Peyer's patch (tissue), 4 donors: ENCODE measurements at regions not wholly inside any gene's neighbourhood (a gene's known extent, or its start where the extent isn't known, plus 50 kb on each side); places are given as distances from the start of the nearest gene placed in this dataset.

ENCODE experiments used
- POLR2A ChIP-seq, 2 donors: fragments of 450-650 bp; IDR thresholded peaks; one replicate each; pipeline ENCODE4 v1.5.1; 2017; ENCODE audit warnings: antibody characterized with exemption in 2 of 2, mild to moderate bottlenecking in 2 of 2, moderate library complexity in 2 of 2
- TF ChIP-seq, protein P1 (sequence below), 6 experiments: fragments of 450-650 bp in 4 of 6; fragments of 200-600 bp in 2 of 6; sonication (generic) in 1 of 6; IDR thresholded peaks; one replicate each; pipeline ENCODE4 v1.5.1; 2017 to 2019; ENCODE audit warnings: antibody characterized with exemption in 6 of 6, mild to moderate bottlenecking in 3 of 6, moderate library complexity in 1 of 6

DNA sequence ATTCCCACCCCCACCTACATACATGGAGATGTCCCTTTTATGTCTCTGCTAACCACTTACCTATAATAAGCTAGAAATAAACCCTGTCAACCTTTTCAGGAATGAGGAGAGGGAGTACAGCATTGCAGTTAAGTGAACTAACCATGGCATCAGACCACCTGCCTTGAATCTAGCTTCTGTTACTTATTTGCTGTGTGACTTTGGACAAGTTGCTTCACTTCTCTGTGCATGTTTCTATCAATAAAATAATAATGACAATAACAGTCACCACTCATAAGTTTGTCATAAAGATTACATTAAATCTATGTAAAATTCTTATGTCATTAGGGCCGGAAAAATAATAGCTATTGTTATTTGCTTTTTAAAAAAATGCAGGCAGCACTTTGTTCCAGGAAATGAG, 881.1 kb upstream of the AUTS2 start:
- no peak for TF ChIP-seq POLR2A (IDR thresholded peaks at IDR 0.05)
- TF ChIP-seq, protein P1, sequence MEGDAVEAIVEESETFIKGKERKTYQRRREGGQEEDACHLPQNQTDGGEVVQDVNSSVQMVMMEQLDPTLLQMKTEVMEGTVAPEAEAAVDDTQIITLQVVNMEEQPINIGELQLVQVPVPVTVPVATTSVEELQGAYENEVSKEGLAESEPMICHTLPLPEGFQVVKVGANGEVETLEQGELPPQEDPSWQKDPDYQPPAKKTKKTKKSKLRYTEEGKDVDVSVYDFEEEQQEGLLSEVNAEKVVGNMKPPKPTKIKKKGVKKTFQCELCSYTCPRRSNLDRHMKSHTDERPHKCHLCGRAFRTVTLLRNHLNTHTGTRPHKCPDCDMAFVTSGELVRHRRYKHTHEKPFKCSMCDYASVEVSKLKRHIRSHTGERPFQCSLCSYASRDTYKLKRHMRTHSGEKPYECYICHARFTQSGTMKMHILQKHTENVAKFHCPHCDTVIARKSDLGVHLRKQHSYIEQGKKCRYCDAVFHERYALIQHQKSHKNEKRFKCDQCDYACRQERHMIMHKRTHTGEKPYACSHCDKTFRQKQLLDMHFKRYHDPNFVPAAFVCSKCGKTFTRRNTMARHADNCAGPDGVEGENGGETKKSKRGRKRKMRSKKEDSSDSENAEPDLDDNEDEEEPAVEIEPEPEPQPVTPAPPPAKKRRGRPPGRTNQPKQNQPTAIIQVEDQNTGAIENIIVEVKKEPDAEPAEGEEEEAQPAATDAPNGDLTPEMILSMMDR (IDR thresholded peaks at IDR 0.05) = no peak
